ENCODE measurements at regions not wholly inside any gene's neighbourhood (a gene's known extent, or its start where the extent isn't known, plus 50 kb on each side); places are given as distances from the start of the nearest gene placed in this dataset.

DNA sequence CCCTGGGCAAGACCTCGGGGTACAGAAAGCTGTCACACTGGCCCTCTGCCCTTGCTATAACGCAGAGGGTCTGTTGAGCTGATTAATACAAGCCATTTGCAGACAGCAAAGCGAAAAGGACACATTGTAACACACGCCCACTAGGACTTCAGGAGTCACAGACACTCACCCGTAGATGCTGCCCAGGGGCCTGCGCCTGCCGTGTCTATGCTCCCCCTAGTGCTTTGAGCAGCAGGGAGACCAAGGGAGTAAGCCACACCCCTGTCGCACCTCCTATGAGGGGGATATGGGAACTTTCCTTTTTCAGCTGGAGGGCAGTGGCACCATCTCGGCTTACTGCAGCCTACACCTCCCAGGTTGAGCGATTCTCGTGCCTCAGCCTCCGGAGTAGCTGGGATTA, 1930.2 kb downstream of the OLFM4 start:
- Histone ChIP-seq H3K27me3 (replicated peaks) (no peaks in the 10 kb centered on the region), H3K4me3 (ENCODE audit: low read depth, low read length) (no peak overlapping the region), H3K36me3 (replicated peaks) (no peaks in the 10 kb centered on the region), H3K27ac (no peak overlapping the region)
- in situ Hi-C loops (cut with HindIII; ENCODE audit: low pct_ligation_motif_present, low sequenced_read_pairs) = no loop called here
- no peak for DNase-seq
- TF ChIP-seq, protein P1, sequence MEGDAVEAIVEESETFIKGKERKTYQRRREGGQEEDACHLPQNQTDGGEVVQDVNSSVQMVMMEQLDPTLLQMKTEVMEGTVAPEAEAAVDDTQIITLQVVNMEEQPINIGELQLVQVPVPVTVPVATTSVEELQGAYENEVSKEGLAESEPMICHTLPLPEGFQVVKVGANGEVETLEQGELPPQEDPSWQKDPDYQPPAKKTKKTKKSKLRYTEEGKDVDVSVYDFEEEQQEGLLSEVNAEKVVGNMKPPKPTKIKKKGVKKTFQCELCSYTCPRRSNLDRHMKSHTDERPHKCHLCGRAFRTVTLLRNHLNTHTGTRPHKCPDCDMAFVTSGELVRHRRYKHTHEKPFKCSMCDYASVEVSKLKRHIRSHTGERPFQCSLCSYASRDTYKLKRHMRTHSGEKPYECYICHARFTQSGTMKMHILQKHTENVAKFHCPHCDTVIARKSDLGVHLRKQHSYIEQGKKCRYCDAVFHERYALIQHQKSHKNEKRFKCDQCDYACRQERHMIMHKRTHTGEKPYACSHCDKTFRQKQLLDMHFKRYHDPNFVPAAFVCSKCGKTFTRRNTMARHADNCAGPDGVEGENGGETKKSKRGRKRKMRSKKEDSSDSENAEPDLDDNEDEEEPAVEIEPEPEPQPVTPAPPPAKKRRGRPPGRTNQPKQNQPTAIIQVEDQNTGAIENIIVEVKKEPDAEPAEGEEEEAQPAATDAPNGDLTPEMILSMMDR (IDR thresholded peaks at IDR 0.05; ENCODE audit: low read depth, low read length, missing control alignments) = no peak

DNA sequence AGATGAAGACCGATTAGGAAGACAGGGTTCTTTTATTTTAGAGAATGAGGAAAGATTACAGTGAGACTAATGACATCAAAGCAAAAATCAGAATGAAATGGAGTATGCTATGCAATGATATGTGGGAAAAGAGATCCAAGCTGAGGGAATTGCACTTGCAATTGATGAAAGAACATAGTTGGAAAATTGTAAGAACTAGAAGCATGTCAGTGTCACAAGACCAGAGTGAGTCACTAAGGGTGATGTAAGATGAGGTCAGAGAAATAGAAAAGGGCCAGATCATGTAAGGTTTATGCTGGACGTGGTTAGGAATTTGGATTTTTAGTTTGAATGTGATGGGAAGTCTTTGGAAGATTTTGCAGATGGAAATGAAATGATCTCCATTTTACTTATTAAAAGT, 1937.3 kb downstream of the OLFM4 start:
- no peak overlapping the region for H3K27ac ChIP-seq
- no peak overlapping the region for H3K4me3 ChIP-seq (ENCODE audit: low read depth, low read length)
- TF ChIP-seq, protein P1 (IDR thresholded peaks at IDR 0.05; ENCODE audit: low read depth, low read length, missing control alignments) = no peak
- in situ Hi-C loops (cut with HindIII; ENCODE audit: low pct_ligation_motif_present, low sequenced_read_pairs) = no loop called here
- H3K36me3 ChIP-seq (replicated peaks) = no peaks in the 10 kb centered on the region
- no peak for DNase-seq
- H3K27me3 ChIP-seq (replicated peaks) = no peaks in the 10 kb centered on the region

DNA sequence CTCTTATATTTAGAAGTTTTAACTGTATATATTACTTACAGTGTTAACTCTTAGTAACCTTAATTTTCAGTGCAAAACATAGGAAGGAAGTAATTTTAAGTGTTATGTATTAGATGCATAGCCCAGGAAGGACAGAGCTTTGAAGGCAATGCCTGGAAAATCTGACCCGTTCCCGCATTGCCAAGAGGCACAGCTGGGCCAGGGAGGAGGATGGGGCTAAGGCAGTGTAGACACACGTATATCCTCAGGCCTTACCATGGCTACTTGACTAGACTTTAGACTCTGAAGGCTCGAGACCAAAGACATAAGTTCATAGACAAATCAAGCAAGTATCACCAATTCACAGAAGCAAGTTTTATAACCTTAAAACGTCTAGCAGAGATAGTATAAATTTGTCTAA, 1944.2 kb downstream of the OLFM4 start:
- no peak for DNase-seq
- Histone ChIP-seq H3K27me3 (replicated peaks) (no peaks in the 10 kb centered on the region), H3K27ac (no peak overlapping the region), H3K36me3 (replicated peaks) (no peaks in the 10 kb centered on the region), H3K4me3 (ENCODE audit: low read depth, low read length) (no peak overlapping the region)
- TF ChIP-seq, protein P1 (IDR thresholded peaks at IDR 0.05; ENCODE audit: low read depth, low read length, missing control alignments) = no peak
- in situ Hi-C loops (cut with HindIII; ENCODE audit: low pct_ligation_motif_present, low sequenced_read_pairs) = no loop called here

DNA sequence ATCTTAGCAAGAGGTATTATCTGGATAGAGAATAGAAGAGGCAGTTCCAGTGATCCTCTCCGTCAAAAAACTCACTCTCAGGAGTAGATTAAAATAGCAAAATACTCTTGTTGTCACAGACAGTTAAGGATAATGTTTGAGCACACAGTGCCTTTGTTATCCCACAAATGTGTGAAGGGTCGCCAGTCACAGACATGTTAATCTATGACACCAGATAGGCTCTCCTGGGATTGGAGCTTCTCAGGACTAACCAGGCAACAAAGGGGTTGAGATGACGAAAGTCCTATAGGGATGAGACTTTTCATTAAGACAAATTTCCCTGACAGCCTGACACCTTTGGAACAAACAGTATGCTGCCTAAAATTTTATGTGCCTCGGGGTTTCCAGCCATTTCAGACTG, 1947.1 kb downstream of the OLFM4 start:
- no peaks in the 10 kb centered on the region for H3K36me3 ChIP-seq (replicated peaks)
- in situ Hi-C loops (cut with HindIII; ENCODE audit: low pct_ligation_motif_present, low sequenced_read_pairs) = no loop called here
- H3K27me3 ChIP-seq (replicated peaks) = no peaks in the 10 kb centered on the region
- no peak overlapping the region for H3K4me3 ChIP-seq (ENCODE audit: low read depth, low read length)
- H3K27ac ChIP-seq = no peak overlapping the region
- TF ChIP-seq, protein P1 (IDR thresholded peaks at IDR 0.05; ENCODE audit: low read depth, low read length, missing control alignments) = no peak
- no peak for DNase-seq

DNA sequence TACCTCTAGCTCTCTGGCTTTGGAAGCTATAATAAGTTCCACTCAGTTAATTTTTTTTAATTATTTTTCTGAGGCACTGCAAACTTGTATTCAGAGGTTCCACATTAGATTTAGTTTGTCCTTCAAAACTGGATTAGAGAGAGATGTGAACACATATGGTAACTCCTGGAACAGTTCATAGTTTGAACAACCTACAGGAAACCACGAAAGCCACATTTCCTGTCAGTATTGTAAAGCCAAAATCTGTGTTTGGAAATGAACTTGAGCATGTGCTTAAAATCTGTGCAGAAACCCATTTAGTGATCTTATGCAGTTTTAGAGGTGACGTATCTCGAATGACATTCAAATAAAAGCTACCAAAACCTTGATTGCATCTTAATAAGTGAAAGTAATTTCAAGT, 1952.0 kb downstream of the OLFM4 start:
- H3K4me3 ChIP-seq (ENCODE audit: low read depth, low read length) = no peak overlapping the region
- DNase-seq = no peak
- H3K27me3 ChIP-seq (replicated peaks) = no peaks in the 10 kb centered on the region
- in situ Hi-C loops (cut with HindIII; ENCODE audit: low pct_ligation_motif_present, low sequenced_read_pairs) = no loop called here
- TF ChIP-seq, protein P1 (IDR thresholded peaks at IDR 0.05; ENCODE audit: low read depth, low read length, missing control alignments) = no peak
- H3K27ac ChIP-seq = no peak overlapping the region
- H3K36me3 ChIP-seq (replicated peaks) = no peaks in the 10 kb centered on the region

DNA sequence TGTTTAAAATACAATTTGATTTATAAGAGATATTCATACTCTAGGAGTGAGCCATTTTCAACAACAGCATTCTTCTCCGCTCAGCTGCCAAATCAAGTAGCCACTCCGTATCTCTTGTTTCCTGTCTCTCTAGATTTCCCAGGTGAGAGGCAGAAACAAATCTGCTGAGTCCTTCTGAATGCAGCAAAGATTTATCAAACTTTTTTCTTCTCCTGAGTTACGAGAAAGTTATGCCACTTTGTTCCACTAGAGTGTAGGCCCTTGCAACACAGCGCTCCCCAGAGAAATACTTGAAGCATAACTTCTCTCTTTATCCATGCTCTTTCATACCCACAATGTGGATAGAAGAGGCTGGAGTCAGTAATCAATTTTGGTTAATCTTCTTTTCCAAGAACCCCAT, 1960.8 kb downstream of the OLFM4 start:
- in situ Hi-C loops (cut with HindIII; ENCODE audit: low pct_ligation_motif_present, low sequenced_read_pairs) = no loop called here
- no peak for DNase-seq
- Histone ChIP-seq H3K4me3 (ENCODE audit: low read depth, low read length) (no peak overlapping the region), H3K27ac (no peak overlapping the region), H3K27me3 (replicated peaks) (no peaks in the 10 kb centered on the region), H3K36me3 (replicated peaks) (no peaks in the 10 kb centered on the region)
- TF ChIP-seq, protein P1 (IDR thresholded peaks at IDR 0.05; ENCODE audit: low read depth, low read length, missing control alignments) = no peak
